ENCODE measurements at regions not wholly inside any gene's neighbourhood (a gene's known extent, or its start where the extent isn't known, plus 50 kb on each side); places are given as distances from the start of the nearest gene placed in this dataset.

DNA sequence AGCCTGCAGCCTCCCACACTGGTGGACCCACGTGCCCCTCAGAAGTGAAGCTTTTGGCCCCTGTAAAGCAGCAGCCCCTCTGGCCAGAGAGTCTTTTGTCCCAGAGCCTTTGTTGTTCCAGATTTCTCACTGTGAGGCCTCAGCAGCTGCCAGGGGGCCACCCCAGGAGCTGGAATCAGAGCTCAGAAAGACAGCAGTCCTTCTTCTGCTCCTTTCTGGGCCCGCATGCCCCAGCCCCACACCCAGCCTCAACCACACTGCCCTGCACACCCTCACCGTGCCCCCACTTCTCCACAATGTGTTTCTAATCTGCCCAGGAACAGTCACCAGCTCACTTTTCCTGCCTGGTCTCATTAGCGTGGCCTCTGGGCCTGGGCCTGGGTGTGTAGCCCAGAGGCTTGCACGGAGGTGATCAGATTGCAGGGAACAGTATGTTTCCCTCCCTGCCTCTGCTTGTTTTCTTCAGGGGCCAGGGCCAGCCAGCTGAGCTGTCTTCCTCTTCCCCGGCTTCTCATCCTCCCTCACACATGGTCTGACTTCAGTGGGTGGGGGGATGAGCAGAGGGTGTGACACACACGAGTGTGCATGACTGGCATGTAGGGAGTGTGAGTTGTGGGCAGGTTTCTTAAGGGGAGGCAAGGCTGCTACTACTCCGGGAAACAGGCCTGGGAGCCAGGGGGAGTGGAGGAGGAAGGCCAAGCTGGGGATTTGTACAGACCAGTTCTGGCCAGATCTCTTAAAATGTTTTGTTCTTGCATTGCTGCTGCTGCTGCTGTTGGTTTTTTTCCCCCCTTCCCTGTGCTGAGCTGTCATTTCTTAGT lies 82.5 kb upstream of the ZNF648 start:
- no peaks in the 10 kb centered on the region for H3K9me3 ChIP-seq
- peaks cover 21% of the 10 kb centered on the region for H3K4me1 ChIP-seq (replicated peaks)
- peak; percentile 76 for DNase-seq (ENCODE audit: low spot score)
- H3K36me3 ChIP-seq, result no peaks in the 10 kb centered on the region
- 8% methylated on average over 8 of the region's 8 CpGs for WGBS
- no peak overlapping the region for H3K4me3 ChIP-seq
- no peaks in the 10 kb centered on the region for H3K27me3 ChIP-seq (replicated peaks; ENCODE audit: insufficient read depth)
- peak overlapping the region; percentile 88 to 92 for H3K27ac ChIP-seq
- intact Hi-C loops (cut with DNase I), result loop anchor here (2.0 to 10.0 kb wide), 6 partner anchors 57 to 641 kb away; partner anchors contain the start of genes NPL and RNASEL
- TF ChIP-seq, protein P1, sequence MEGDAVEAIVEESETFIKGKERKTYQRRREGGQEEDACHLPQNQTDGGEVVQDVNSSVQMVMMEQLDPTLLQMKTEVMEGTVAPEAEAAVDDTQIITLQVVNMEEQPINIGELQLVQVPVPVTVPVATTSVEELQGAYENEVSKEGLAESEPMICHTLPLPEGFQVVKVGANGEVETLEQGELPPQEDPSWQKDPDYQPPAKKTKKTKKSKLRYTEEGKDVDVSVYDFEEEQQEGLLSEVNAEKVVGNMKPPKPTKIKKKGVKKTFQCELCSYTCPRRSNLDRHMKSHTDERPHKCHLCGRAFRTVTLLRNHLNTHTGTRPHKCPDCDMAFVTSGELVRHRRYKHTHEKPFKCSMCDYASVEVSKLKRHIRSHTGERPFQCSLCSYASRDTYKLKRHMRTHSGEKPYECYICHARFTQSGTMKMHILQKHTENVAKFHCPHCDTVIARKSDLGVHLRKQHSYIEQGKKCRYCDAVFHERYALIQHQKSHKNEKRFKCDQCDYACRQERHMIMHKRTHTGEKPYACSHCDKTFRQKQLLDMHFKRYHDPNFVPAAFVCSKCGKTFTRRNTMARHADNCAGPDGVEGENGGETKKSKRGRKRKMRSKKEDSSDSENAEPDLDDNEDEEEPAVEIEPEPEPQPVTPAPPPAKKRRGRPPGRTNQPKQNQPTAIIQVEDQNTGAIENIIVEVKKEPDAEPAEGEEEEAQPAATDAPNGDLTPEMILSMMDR (IDR thresholded peaks at IDR 0.05), result no peak
- TF ChIP-seq POLR2AphosphoS5 (IDR thresholded peaks at IDR 0.05) (peak; percentile 81), POLR2A (IDR thresholded peaks at IDR 0.05) (no peak)

DNA sequence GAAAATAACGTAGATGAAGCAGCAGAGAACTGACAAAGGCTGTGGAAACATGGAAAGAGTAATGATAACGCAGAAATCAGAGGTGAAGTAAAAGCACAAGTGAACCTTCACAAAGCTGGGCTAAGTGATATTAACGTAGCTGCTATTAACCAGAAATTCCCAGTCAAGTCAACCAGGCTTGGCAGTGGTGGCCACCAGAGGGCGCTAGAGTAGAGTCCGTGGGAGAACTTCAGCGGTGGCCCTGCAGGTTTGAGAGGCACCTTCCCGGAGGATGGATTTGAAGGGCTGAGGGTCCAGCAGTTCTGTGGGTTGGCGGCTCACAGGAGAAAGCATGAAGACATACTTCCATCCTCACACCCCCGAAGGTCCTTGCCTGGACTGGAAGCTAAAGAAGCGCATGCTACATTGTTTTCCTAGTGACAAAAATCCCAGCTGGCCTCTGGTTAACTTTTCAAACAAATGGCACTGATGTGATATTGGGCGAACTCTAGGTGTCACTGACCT lies 81.7 kb upstream of the ZNF648 start:
- peaks cover 21% of the 10 kb centered on the region for H3K4me1 ChIP-seq (replicated peaks)
- intact Hi-C loops (cut with DNase I), result loop anchor here (2.0 to 10.0 kb wide), 5 partner anchors 56 to 642 kb away; partner anchors contain the start of genes NPL and RNASEL
- no peaks in the 10 kb centered on the region for H3K36me3 ChIP-seq
- TF ChIP-seq, protein P1 (IDR thresholded peaks at IDR 0.05), result peak; percentile 93 to 99 (median 96)
- no peak for TF ChIP-seq POLR2A (IDR thresholded peaks at IDR 0.05)
- TF ChIP-seq POLR2AphosphoS5 (IDR thresholded peaks at IDR 0.05), result peak; percentile 74
- H3K4me3 ChIP-seq, result no peak overlapping the region
- no peaks in the 10 kb centered on the region for H3K9me3 ChIP-seq
- peak; percentile 92 for DNase-seq (ENCODE audit: low spot score)
- H3K27me3 ChIP-seq (replicated peaks; ENCODE audit: insufficient read depth), result no peaks in the 10 kb centered on the region
- 13% methylated on average over 11 of the region's 11 CpGs for WGBS
- peak overlapping the region; percentile 88 to 92 for H3K27ac ChIP-seq

DNA sequence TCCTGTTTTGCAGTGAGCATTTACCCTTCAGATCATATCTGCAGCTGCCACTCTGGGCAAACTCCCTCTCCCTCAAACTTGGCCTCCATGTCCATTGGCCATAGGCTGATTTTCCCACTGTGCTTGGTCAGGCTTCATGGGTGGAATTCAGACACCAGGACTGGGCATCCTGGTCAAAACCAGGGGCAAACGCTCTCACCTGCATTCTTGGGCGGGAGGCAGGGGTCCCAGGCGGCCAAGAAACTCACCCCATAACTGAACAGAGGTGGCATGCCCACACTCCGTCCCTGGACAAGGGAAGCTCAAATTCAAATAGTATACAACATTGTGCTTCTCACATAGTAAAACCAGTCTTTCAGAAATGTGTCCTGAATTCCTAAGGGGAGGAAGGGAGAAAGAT lies 81.1 kb upstream of the ZNF648 start:
- H3K27ac ChIP-seq, result peak overlapping the region in 1 of 2 donors; percentile 92
- H3K27me3 ChIP-seq (replicated peaks; ENCODE audit: insufficient read depth), result no peaks in the 10 kb centered on the region
- DNase-seq (ENCODE audit: low spot score), result no peak
- H3K4me3 ChIP-seq, result no peak overlapping the region
- 75% methylated on average over 4 of the region's 4 CpGs for WGBS
- intact Hi-C loops (cut with DNase I), result loop anchor here (2.0 to 10.0 kb wide), 5 partner anchors 55 to 642 kb away; partner anchors contain the start of genes NPL and RNASEL
- TF ChIP-seq, protein P1 (IDR thresholded peaks at IDR 0.05), result no peak
- TF ChIP-seq POLR2A (IDR thresholded peaks at IDR 0.05) (no peak), POLR2AphosphoS5 (IDR thresholded peaks at IDR 0.05) (no peak)
- no peaks in the 10 kb centered on the region for H3K9me3 ChIP-seq
- H3K4me1 ChIP-seq (replicated peaks), result peaks cover 21% of the 10 kb centered on the region
- H3K36me3 ChIP-seq, result no peaks in the 10 kb centered on the region

DNA sequence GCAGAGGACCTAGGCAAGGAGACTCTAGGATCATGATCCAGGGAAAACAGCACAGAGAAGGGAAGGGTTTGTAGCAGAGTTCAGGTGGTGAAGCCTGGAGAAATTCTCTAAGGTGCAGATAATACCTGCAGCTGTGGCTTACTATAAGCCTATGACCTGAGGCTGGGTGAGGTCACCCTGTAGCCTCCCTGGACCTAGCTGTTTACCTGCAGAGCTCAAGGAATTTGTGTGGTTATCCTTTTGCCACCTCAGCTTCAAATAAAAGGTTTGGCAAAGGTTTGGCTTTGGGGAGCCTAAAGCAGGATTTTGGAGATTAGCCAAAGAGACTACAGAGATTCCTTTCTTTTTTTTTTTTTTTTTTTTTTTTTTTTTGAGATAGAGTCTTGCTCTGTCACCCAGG lies 79.5 kb upstream of the ZNF648 start:
- H3K4me1 ChIP-seq (replicated peaks), result peaks cover 21% of the 10 kb centered on the region
- no peak for TF ChIP-seq POLR2AphosphoS5 (IDR thresholded peaks at IDR 0.05)
- TF ChIP-seq, protein P1 (IDR thresholded peaks at IDR 0.05), result no peak
- no peaks in the 10 kb centered on the region for H3K36me3 ChIP-seq
- H3K4me3 ChIP-seq, result no peak overlapping the region
- DNase-seq (ENCODE audit: low spot score), result no peak
- intact Hi-C loops (cut with DNase I), result loop anchor here (5.0 to 10.0 kb wide), 4 partner anchors 54 to 644 kb away; partner anchors contain the start of genes NPL and RNASEL
- H3K9me3 ChIP-seq, result no peaks in the 10 kb centered on the region
- H3K27ac ChIP-seq, result no peak overlapping the region
- no peaks in the 10 kb centered on the region for H3K27me3 ChIP-seq (replicated peaks; ENCODE audit: insufficient read depth)
